T-helper 1 cell treated with Interleukin-12 subunit alpha and Interleukin-12 subunit beta and Interleukin-4 antibody, amounts not matched to agents 30 ng/mL and 1 ng/mL, for 36 hours (primary cell): ENCODE measurements at regions not wholly inside any gene's neighbourhood (a gene's known extent, or its start where the extent isn't known, plus 50 kb on each side); places are given as distances from the start of the nearest gene placed in this dataset.
"Not testable (repeated sequence)": the region's sequence is repeated elsewhere in the genome, so short reads cannot be mapped to it uniquely, and the experiment has no call there.

ENCODE experiments used
- intact Hi-C: fragments of 100-400 bp; cut with micrococcal nuclease; formaldehyde crosslinking; loops from one replicate; pipeline ENCODE4 v1.15.1; 2024

- intact Hi-C loops: no loop called here
Measured at GRCh38 chr6:90905351-90905750, 318.5 kb upstream of the MAP3K7 start.

GRCh38 chr6:90900034-90900433 is 313.2 kb upstream of the MAP3K7 start:
- intact Hi-C loops: no loop called here

GRCh38 chr6:90898763-90899162 is 311.9 kb upstream of the MAP3K7 start:
- intact Hi-C loops: no loop called here

GRCh38 chr6:90896075-90896547 is 309.2 kb upstream of the MAP3K7 start:
- intact Hi-C loops: no loop called here

GRCh38 chr6:90895299-90896074 is 308.6 kb upstream of the MAP3K7 start:
- intact Hi-C loops: no loop called here

GRCh38 chr6:90894285-90895130 is 307.6 kb upstream of the MAP3K7 start:
- intact Hi-C loops: no loop called here

GRCh38 chr6:90893400-90893799 is 306.5 kb upstream of the MAP3K7 start:
- intact Hi-C loops: no loop called here

GRCh38 chr6:90892271-90892670 is 305.4 kb upstream of the MAP3K7 start:
- intact Hi-C loops: no loop called here

GRCh38 chr6:90891355-90891754 is 304.5 kb upstream of the MAP3K7 start:
- intact Hi-C loops: no loop called here

- intact Hi-C loops: no loop called here
Measured at GRCh38 chr6:90890683-90891330, 303.9 kb upstream of the MAP3K7 start.

GRCh38 chr6:90887764-90888163 is 300.9 kb upstream of the MAP3K7 start:
- intact Hi-C loops: no loop called here

GRCh38 chr6:90885611-90886056 is 298.8 kb upstream of the MAP3K7 start:
- intact Hi-C loops: no loop called here

GRCh38 chr6:90885137-90885536 is 298.3 kb upstream of the MAP3K7 start:
- intact Hi-C loops: not testable (repeated sequence)

- intact Hi-C loops: no loop called here
Measured at GRCh38 chr6:90877616-90878015, 290.7 kb upstream of the MAP3K7 start.

- intact Hi-C loops: no loop called here
Measured at GRCh38 chr6:90874931-90875330, 288.1 kb upstream of the MAP3K7 start.

GRCh38 chr6:90872981-90873380 is 286.1 kb upstream of the MAP3K7 start:
- intact Hi-C loops: no loop called here

GRCh38 chr6:90870561-90870960 is 283.7 kb upstream of the MAP3K7 start:
- intact Hi-C loops: no loop called here

GRCh38 chr6:90868656-90869055 is 281.8 kb upstream of the MAP3K7 start:
- intact Hi-C loops: loop anchor here (10.0 kb wide), 1 partner anchor 364 kb away; no protein-coding TSS in a partner anchor

- intact Hi-C loops: loop anchor here (10.0 kb wide), 1 partner anchor 363 kb away; no protein-coding TSS in a partner anchor
Measured at GRCh38 chr6:90868256-90868655, 281.4 kb upstream of the MAP3K7 start.

GRCh38 chr6:90865513-90865912 is 278.6 kb upstream of the MAP3K7 start:
- intact Hi-C loops: loop anchor here (10.0 kb wide), 1 partner anchor 361 kb away; no protein-coding TSS in a partner anchor

GRCh38 chr6:90863043-90863442 is 276.2 kb upstream of the MAP3K7 start:
- intact Hi-C loops: loop anchor here (10.0 kb wide), 1 partner anchor 358 kb away; no protein-coding TSS in a partner anchor
